HCT116 (cell line): ENCODE measurements at regions not wholly inside any gene's neighbourhood (a gene's known extent, or its start where the extent isn't known, plus 50 kb on each side); places are given as distances from the start of the nearest gene placed in this dataset.

Experiments used
- ATAC-seq: fragments of 200-7000 bp; cut with Tn5 transposase; 2 replicates; pipeline ENCODE4 v1.9.1; 2020; ENCODE audit warnings: mild to moderate bottlenecking, moderate library complexity
- BruUV-seq: library from RNA; stranded (reverse); fragments of 400-500 nt; replicated peaks from 2 replicates; lab custom pipeline; 2021; lab: Mats Ljungman, UMichigan
- CTCF ChIA-PET: fragments of 300-600 bp; sonication (Branson Sonifier 250); formaldehyde crosslinking; loops from one replicate; lab custom pipeline; 2021; ENCODE audit warnings: antibody characterized with exemption; lab: Charles Lee
- POLR2A ChIA-PET: fragments of 300-600, 350-600 bp; sonication (Branson Sonifier 250); formaldehyde crosslinking; loops from one replicate; lab custom pipeline; 2021; ENCODE audit warnings: antibody characterized with exemption; lab: Charles Lee
- RAD21 ChIA-PET, 2 experiments: fragments of 300-600 bp; sonication (Branson Sonifier 250); formaldehyde crosslinking; loops; one replicate each; lab custom pipeline; 2023; ENCODE audit warnings: low total read pairs in 2 of 2; ENCODE audit not compliant: uncharacterized antibody in 2 of 2, unreplicated experiment in 2 of 2, low non-redundant PET in 1 of 2; lab: Charles Lee
- DNase-seq: peaks from one replicate; pipeline ENCODE4 v3.0.0-alpha.2; 2010; ENCODE audit warnings: low read depth, low spot score
- H2AFZ ChIP-seq: fragments of 200-600 bp; shearing (Covaris generic), sonication (generic); 2 replicates; pipeline ENCODE4 v1.6.1; 2017; ENCODE audit warnings: low read depth, mixed run types, mixed read lengths, antibody characterized with exemption, low read length; ENCODE audit not compliant: poor library complexity, severe bottlenecking
- H3K27ac ChIP-seq: 2 replicates; pipeline ENCODE4 v1.5.1; 2012; ENCODE audit warnings: low read depth, low read length
- H3K27me3 ChIP-seq: fragments of 200-600 bp; sonication (generic); 2 replicates; pipeline ENCODE4 v1.6.1; 2016; ENCODE audit warnings: mixed run types, low read length, mixed read lengths; ENCODE audit not compliant: insufficient read depth
- H3K36me3 ChIP-seq, 2 experiments: fragments of 200-500 bp in 1 of 2; fragments of 200-600 bp in 1 of 2; sonication (Bioruptor generic) in 1 of 2; sonication (generic) in 1 of 2; 2 replicates each; pipeline versions ENCODE4 v1.5.1 to v1.6.1; 2014 to 2016; ENCODE audit warnings: low read length in 2 of 2, inconsistent platforms in 1 of 2, mixed read lengths in 1 of 2, mixed run types in 1 of 2; ENCODE audit not compliant: insufficient read depth in 2 of 2, control insufficient read depth in 1 of 2
- H3K4me1 ChIP-seq, 2 experiments: fragments of 200-600 bp in 1 of 2; sonication (generic) in 1 of 2; 2 replicates each; pipeline versions ENCODE4 v1.5.1 to v1.6.1; 2012 to 2017; ENCODE audit warnings: low read length in 2 of 2, inconsistent platforms in 1 of 2, mild to moderate bottlenecking in 1 of 2, mixed read lengths in 1 of 2, mixed run types in 1 of 2, moderate library complexity in 1 of 2; ENCODE audit not compliant: insufficient read depth in 2 of 2, control insufficient read depth in 1 of 2
- H3K4me2 ChIP-seq: fragments of 200-600 bp; sonication (generic); 2 replicates; pipeline ENCODE4 v1.6.1; 2017; ENCODE audit warnings: mixed run types, low read length, mixed read lengths
- H3K4me3 ChIP-seq, 2 experiments: fragments of 200-600 bp in 1 of 2; sonication (generic) in 1 of 2; replicated peaks in 1 of 2; 2 replicates each; pipeline ENCODE4 v1.5.1; 2011 to 2016; ENCODE audit warnings: low read length in 2 of 2, control low read depth in 1 of 2, low read depth in 1 of 2, mild to moderate bottlenecking in 1 of 2, mixed read lengths in 1 of 2, mixed run types in 1 of 2
- H3K79me2 ChIP-seq: fragments of 200-600 bp; sonication (generic); 2 replicates; pipeline ENCODE4 v1.6.1; 2017; ENCODE audit warnings: mild to moderate bottlenecking, mixed run types, low read length, moderate library complexity, mixed read lengths; ENCODE audit not compliant: insufficient read depth
- H3K9ac ChIP-seq: fragments of 200-600 bp; sonication (generic); 2 replicates; pipeline ENCODE4 v1.6.1; 2016; ENCODE audit warnings: low read length, mixed read lengths
- H3K9me2 ChIP-seq: fragments of 200-600 bp; sonication (generic), shearing (Covaris generic); 2 replicates; pipeline ENCODE4 v1.6.1; 2017; ENCODE audit warnings: mixed run types, mild to moderate bottlenecking, moderate library complexity; ENCODE audit not compliant: insufficient read depth
- H3K9me3 ChIP-seq, 2 experiments: fragments of 200-500 bp in 1 of 2; fragments of 200-600 bp in 1 of 2; sonication (Bioruptor generic) in 1 of 2; sonication (generic) in 1 of 2; 2 replicates each; pipeline ENCODE4 v1.6.1; 2014 to 2017; ENCODE audit warnings: low read length in 2 of 2, mixed read lengths in 2 of 2, inconsistent platforms in 1 of 2, low read depth in 1 of 2, mild to moderate bottlenecking in 1 of 2, mixed run types in 1 of 2, moderate library complexity in 1 of 2; ENCODE audit not compliant: control insufficient read depth in 1 of 2, insufficient read depth in 1 of 2
- H4K20me1 ChIP-seq: fragments of 200-600 bp; sonication (generic), shearing (Covaris generic); 2 replicates; pipeline ENCODE4 v1.6.1; 2017; ENCODE audit warnings: mixed run types, mild to moderate bottlenecking, moderate library complexity; ENCODE audit not compliant: insufficient read depth
- EGR1 ChIP-seq: IDR thresholded peaks from 2 replicates; pipeline ENCODE4 v1.6.1; 2012; ENCODE audit warnings: low read depth
- ELF1 ChIP-seq: IDR thresholded peaks from 2 replicates; pipeline ENCODE4 v1.6.1; 2012; ENCODE audit warnings: low read depth, borderline replicate concordance
- EZH2phosphoT487 ChIP-seq: fragments of 200-600 bp; IDR thresholded peaks from 2 replicates; pipeline ENCODE4 v1.6.1; 2018; ENCODE audit warnings: antibody characterized with exemption, borderline replicate concordance
- JUND ChIP-seq: IDR thresholded peaks from 2 replicates; pipeline ENCODE4 v1.6.1; 2012
- POLR2A ChIP-seq: IDR thresholded peaks from 2 replicates; pipeline ENCODE4 v1.7.0; 2011; ENCODE audit warnings: borderline replicate concordance; ENCODE audit not compliant: insufficient read depth, insufficient read length; ENCODE audit errors: extremely low read depth
- POLR2AphosphoS5 ChIP-seq: IDR thresholded peaks from 2 replicates; pipeline ENCODE4 v1.6.1; 2011; ENCODE audit warnings: mild to moderate bottlenecking, low read depth, low read length, moderate library complexity
- RAD21 ChIP-seq: IDR thresholded peaks from 2 replicates; pipeline ENCODE4 v1.6.1; 2012; ENCODE audit warnings: low read depth, mild to moderate bottlenecking
- SIN3A ChIP-seq: IDR thresholded peaks from 2 replicates; pipeline ENCODE4 v1.6.1; 2012; ENCODE audit warnings: low read depth
- SP1 ChIP-seq: IDR thresholded peaks from 2 replicates; pipeline ENCODE4 v1.6.1; 2012; ENCODE audit warnings: low read depth
- ZFX ChIP-seq: fragments of 450-650 bp; IDR thresholded peaks from 2 replicates; pipeline ENCODE4 v1.6.1; 2017
- ZNF274 ChIP-seq: fragments of 200-500 bp; sonication (Bioruptor generic); IDR thresholded peaks from 2 replicates; pipeline ENCODE4 v1.6.1; 2014; ENCODE audit warnings: mild to moderate bottlenecking, low read depth, low read length, inconsistent platforms
- intact Hi-C: fragments of 100-400 bp; cut with micrococcal nuclease; formaldehyde crosslinking; loops from 2 replicates; pipeline ENCODE4 v1.10.0; 2022
- TF ChIP-seq, protein P1 (sequence below): IDR thresholded peaks from 2 replicates; pipeline ENCODE4 v1.6.1; 2012
- TF ChIP-seq, protein P2 (sequence below): IDR thresholded peaks from 2 replicates; pipeline ENCODE4 v1.6.1; 2012
- TF ChIP-seq, protein P3 (sequence below), 3 experiments: fragments of 200-600 bp in 1 of 3; sonication (generic) in 1 of 3; IDR thresholded peaks in 2 of 3; conservative IDR thresholded peaks in 1 of 3; 2 replicates each; pipeline ENCODE4 v1.5.1; 2012 to 2017; ENCODE audit warnings: low read depth in 2 of 3, low read length in 2 of 3, antibody characterized with exemption in 1 of 3, borderline replicate concordance in 1 of 3, control low read depth in 1 of 3, mild to moderate bottlenecking in 1 of 3, mixed read lengths in 1 of 3, mixed run types in 1 of 3, moderate library complexity in 1 of 3; ENCODE audit not compliant: insufficient read depth in 1 of 3

DNA sequence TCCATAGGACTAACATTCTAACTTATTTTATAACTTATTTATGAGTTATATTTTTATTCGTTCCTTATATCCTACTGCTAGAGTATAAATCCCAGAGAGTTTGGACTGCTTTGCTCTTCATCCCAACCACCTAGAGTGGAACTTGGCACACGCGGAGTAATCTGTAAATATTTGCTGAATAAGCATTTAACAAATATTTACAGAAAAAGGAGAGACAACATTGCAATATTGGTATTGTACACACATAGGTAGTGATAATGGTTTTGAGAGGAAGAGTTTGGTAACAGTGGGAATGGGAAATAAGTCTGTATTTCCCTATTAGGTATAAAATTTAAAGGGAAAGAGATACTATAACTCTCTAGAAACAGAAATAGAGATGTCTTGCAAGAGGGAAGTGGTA is 634.8 kb upstream of the CITED2 start (continued):
- TF ChIP-seq, protein P1, sequence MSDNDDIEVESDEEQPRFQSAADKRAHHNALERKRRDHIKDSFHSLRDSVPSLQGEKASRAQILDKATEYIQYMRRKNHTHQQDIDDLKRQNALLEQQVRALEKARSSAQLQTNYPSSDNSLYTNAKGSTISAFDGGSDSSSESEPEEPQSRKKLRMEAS, result no peak
- TF ChIP-seq, protein P2, sequence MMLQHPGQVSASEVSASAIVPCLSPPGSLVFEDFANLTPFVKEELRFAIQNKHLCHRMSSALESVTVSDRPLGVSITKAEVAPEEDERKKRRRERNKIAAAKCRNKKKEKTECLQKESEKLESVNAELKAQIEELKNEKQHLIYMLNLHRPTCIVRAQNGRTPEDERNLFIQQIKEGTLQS, result no peak
- TF ChIP-seq ELF1 (no peak), SP1 (no peak), JUND (no peak)

DNA sequence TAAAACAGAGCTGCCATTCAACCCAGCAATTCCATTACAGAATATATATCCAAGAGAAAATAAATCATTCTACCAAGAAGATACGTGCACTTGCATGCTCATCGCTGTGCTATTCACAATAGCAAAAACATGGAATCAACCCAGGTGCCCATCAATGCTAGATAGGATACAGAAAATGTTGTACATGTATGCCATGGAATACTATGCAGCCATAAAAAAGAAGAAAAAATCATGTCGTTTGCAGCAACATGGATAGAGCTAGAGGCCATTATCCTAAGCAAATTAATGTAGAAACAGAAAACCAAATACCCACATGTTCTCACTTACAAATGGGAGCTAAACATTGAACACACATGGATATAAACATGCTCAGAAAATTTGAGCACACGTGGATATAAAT is 633.1 kb upstream of the CITED2 start:
- no peaks in the 10 kb centered on the region for H3K9me2 ChIP-seq
- ChIA-PET CTCF (no interaction called here), POLR2A (no interaction called here), RAD21 (no interaction called here)
- intact Hi-C loops, result no loop called here
- no peaks in the 10 kb centered on the region for H3K9me3 ChIP-seq
- no peaks in the 10 kb centered on the region for H3K36me3 ChIP-seq
- no peak overlapping the region for H2AFZ ChIP-seq
- no TSS peak for BruUV-seq
- H3K4me3 ChIP-seq, result no peak overlapping the region
- ATAC-seq (no peak), DNase-seq (no peak)
- no peak overlapping the region for H3K9ac ChIP-seq
- TF ChIP-seq EZH2phosphoT487, result no peak
- no peak for TF ChIP-seq POLR2AphosphoS5
- no peak for TF ChIP-seq ZNF274
- TF ChIP-seq, protein P3, sequence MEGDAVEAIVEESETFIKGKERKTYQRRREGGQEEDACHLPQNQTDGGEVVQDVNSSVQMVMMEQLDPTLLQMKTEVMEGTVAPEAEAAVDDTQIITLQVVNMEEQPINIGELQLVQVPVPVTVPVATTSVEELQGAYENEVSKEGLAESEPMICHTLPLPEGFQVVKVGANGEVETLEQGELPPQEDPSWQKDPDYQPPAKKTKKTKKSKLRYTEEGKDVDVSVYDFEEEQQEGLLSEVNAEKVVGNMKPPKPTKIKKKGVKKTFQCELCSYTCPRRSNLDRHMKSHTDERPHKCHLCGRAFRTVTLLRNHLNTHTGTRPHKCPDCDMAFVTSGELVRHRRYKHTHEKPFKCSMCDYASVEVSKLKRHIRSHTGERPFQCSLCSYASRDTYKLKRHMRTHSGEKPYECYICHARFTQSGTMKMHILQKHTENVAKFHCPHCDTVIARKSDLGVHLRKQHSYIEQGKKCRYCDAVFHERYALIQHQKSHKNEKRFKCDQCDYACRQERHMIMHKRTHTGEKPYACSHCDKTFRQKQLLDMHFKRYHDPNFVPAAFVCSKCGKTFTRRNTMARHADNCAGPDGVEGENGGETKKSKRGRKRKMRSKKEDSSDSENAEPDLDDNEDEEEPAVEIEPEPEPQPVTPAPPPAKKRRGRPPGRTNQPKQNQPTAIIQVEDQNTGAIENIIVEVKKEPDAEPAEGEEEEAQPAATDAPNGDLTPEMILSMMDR (IDR thresholded peaks at IDR 0.05 in 2 of 3, conservative IDR thresholded peaks at IDR 0.05 in 1 of 3; ENCODE audit: borderline replicate concordance in 1 of 3, insufficient read depth in 1 of 3, low read depth in 2 of 3, low read length in 2 of 3), result no peak
- no peak for TF ChIP-seq RAD21
- TF ChIP-seq, protein P1, result no peak
- TF ChIP-seq POLR2A, result no peak
- no peak for TF ChIP-seq ZFX
- no peak for TF ChIP-seq SIN3A
- no peak for TF ChIP-seq EGR1
- no peaks in the 10 kb centered on the region for H3K27me3 ChIP-seq
- no peak overlapping the region for H3K27ac ChIP-seq
- H3K4me1 ChIP-seq, result no peaks in the 10 kb centered on the region
- no peaks in the 10 kb centered on the region for H4K20me1 ChIP-seq
- no peak overlapping the region for H3K4me2 ChIP-seq
- no peaks in the 10 kb centered on the region for H3K79me2 ChIP-seq
